ENCODE measurements at regions not wholly inside any gene's neighbourhood (a gene's known extent, or its start where the extent isn't known, plus 50 kb on each side); places are given as distances from the start of the nearest gene placed in this dataset.

GRCh38 chr2:57884281-57884680 is 162.3 kb upstream of the VRK2 start:
- BruUV-seq (replicated peaks), result no TSS peak
- ChIA-PET CTCF (no interaction called here), POLR2A (ENCODE audit: unreplicated experiment) (no interaction called here)
- Histone ChIP-seq H3F3A (ENCODE audit: low read length, unreplicated experiment) (peaks cover 12% of the 10 kb centered on the region), H4K20me1 (ENCODE audit: low read length) (no peaks in the 10 kb centered on the region), H3K4me3 (ENCODE audit: low read length) (no peak overlapping the region), H2AFZ (ENCODE audit: low read length) (peak overlapping the region; percentile 27), H3K79me2 (ENCODE audit: low read length) (no peaks in the 10 kb centered on the region), H3K4me1 (ENCODE audit: insufficient read depth, low read length) (peaks cover 69% of the 10 kb centered on the region), H3K4me2 (ENCODE audit: low read length) (no peak overlapping the region), H3K9me2 (replicated peaks; ENCODE audit: low read length) (no peaks in the 10 kb centered on the region), H3K27me3 (ENCODE audit: low read length) (no peaks in the 10 kb centered on the region), H3K27ac (ENCODE audit: low read length) (peak overlapping the region; percentile 97), H3K9ac (ENCODE audit: low read length) (no peak overlapping the region), H3K36me3 (ENCODE audit: low read depth, low read length) (no peaks in the 10 kb centered on the region), H3K9me3 (ENCODE audit: low read length) (no peaks in the 10 kb centered on the region)
- no peak for TF ChIP-seq CTCF (conservative IDR thresholded peaks at IDR 0.05; ENCODE audit: low read depth, low read length)
- DNase-seq (no peak), ATAC-seq (no peak)
- intact Hi-C loops (cut with micrococcal nuclease), result no loop called here

GRCh38 chr2:57885742-57886141 is 160.9 kb upstream of the VRK2 start:
- peaks cover 12% of the 10 kb centered on the region for H3F3A ChIP-seq (ENCODE audit: low read length, unreplicated experiment)
- no peaks in the 10 kb centered on the region for H3K27me3 ChIP-seq (ENCODE audit: low read length)
- H4K20me1 ChIP-seq (ENCODE audit: low read length), result no peaks in the 10 kb centered on the region
- peak overlapping the region; percentile 30 for H3K27ac ChIP-seq (ENCODE audit: low read length)
- H3K4me3 ChIP-seq (ENCODE audit: low read length), result no peak overlapping the region
- intact Hi-C loops (cut with micrococcal nuclease), result no loop called here
- 0 out of 2 replicates have a peak overlapping the region, but pooled peaks have one; percentile 1 for H3K9ac ChIP-seq (ENCODE audit: low read length)
- peak overlapping the region; percentile 38 for H2AFZ ChIP-seq (ENCODE audit: low read length)
- no peaks in the 10 kb centered on the region for H3K9me3 ChIP-seq (ENCODE audit: low read length)
- H3K9me2 ChIP-seq (replicated peaks; ENCODE audit: low read length), result no peaks in the 10 kb centered on the region
- DNase-seq (peak; percentile 33), ATAC-seq (no peak)
- H3K79me2 ChIP-seq (ENCODE audit: low read length), result no peaks in the 10 kb centered on the region
- H3K4me1 ChIP-seq (ENCODE audit: insufficient read depth, low read length), result peaks cover 60% of the 10 kb centered on the region
- no peaks in the 10 kb centered on the region for H3K36me3 ChIP-seq (ENCODE audit: low read depth, low read length)
- no TSS peak for BruUV-seq (replicated peaks)
- ChIA-PET CTCF (no interaction called here), POLR2A (ENCODE audit: unreplicated experiment) (no interaction called here)
- H3K4me2 ChIP-seq (ENCODE audit: low read length), result peak overlapping the region; percentile 15; the same call in 1 of the 2 replicates
- TF ChIP-seq EZH2 (IDR thresholded peaks at IDR 0.05; ENCODE audit: low read length, unreplicated experiment) (no peak), EZH2phosphoT487 (IDR thresholded peaks at IDR 0.05; ENCODE audit: borderline replicate concordance, low read length) (no peak), CTCF (conservative IDR thresholded peaks at IDR 0.05; ENCODE audit: low read depth, low read length) (no peak)

GRCh38 chr2:57886161-57886786 is 160.3 kb upstream of the VRK2 start:
- Histone ChIP-seq H3K9me3 (ENCODE audit: low read length) (no peaks in the 10 kb centered on the region), H3K9ac (ENCODE audit: low read length) (no peak overlapping the region), H3K79me2 (ENCODE audit: low read length) (no peaks in the 10 kb centered on the region), H3K9me2 (replicated peaks; ENCODE audit: low read length) (no peaks in the 10 kb centered on the region), H3K4me1 (ENCODE audit: insufficient read depth, low read length) (peaks cover 55% of the 10 kb centered on the region), H3K4me2 (ENCODE audit: low read length) (peak overlapping the region; percentile 15; the same call in 1 of the 2 replicates), H3K27me3 (ENCODE audit: low read length) (no peaks in the 10 kb centered on the region), H3F3A (ENCODE audit: low read length, unreplicated experiment) (peaks cover 12% of the 10 kb centered on the region), H3K36me3 (ENCODE audit: low read depth, low read length) (no peaks in the 10 kb centered on the region), H4K20me1 (ENCODE audit: low read length) (no peaks in the 10 kb centered on the region), H3K27ac (ENCODE audit: low read length) (peak overlapping the region; percentile 30), H2AFZ (ENCODE audit: low read length) (peak overlapping the region; percentile 38), H3K4me3 (ENCODE audit: low read length) (no peak overlapping the region)
- intact Hi-C loops (cut with micrococcal nuclease), result no loop called here
- ChIA-PET POLR2A (ENCODE audit: unreplicated experiment) (no interaction called here), CTCF (no interaction called here)
- BruUV-seq (replicated peaks), result no TSS peak
- ATAC-seq (no peak), DNase-seq (no peak)
- TF ChIP-seq EZH2 (IDR thresholded peaks at IDR 0.05; ENCODE audit: low read length, unreplicated experiment) (no peak), EZH2phosphoT487 (IDR thresholded peaks at IDR 0.05; ENCODE audit: borderline replicate concordance, low read length) (no peak), CTCF (conservative IDR thresholded peaks at IDR 0.05; ENCODE audit: low read depth, low read length) (no peak)
